Neural cell (in vitro differentiated cells): ENCODE measurements at regions not wholly inside any gene's neighbourhood (a gene's known extent, or its start where the extent isn't known, plus 50 kb on each side); places are given as distances from the start of the nearest gene placed in this dataset.

ENCODE experiments used
- H2AFZ ChIP-seq: fragments of 200-600, 300-800 bp; sonication (generic), shearing (Covaris generic); 2 replicates; pipeline ENCODE4 v1.6.0; 2014; ENCODE audit warnings: low read depth, mild to moderate bottlenecking, antibody characterized with exemption, low read length, moderate library complexity
- H3F3A ChIP-seq: fragments of 200-600 bp; shearing (Covaris generic); 2 replicates; pipeline ENCODE4 v1.6.1; 2016; ENCODE audit warnings: mild to moderate bottlenecking, moderate library complexity, mixed read lengths, antibody characterized with exemption, low read length; ENCODE audit not compliant: insufficient read depth, poor library complexity, severe bottlenecking
- H3K27ac ChIP-seq: fragments of 200-600, 300-800 bp; sonication (generic), shearing (Covaris generic); 2 replicates; pipeline ENCODE4 v1.5.1; 2014; ENCODE audit warnings: mild to moderate bottlenecking, low read length, moderate library complexity
- H3K27me3 ChIP-seq: fragments of 300-800, 200-600 bp; sonication (generic), shearing (Covaris generic); 2 replicates; pipeline ENCODE4 v1.6.0; 2014; ENCODE audit warnings: mild to moderate bottlenecking, low read depth, low read length, moderate library complexity; ENCODE audit not compliant: insufficient read depth
- H3K36me3 ChIP-seq: fragments of 300-800, 200-600 bp; sonication (generic), shearing (Covaris generic); 2 replicates; pipeline ENCODE4 v1.5.1; 2014; ENCODE audit warnings: mild to moderate bottlenecking, antibody characterized with exemption, low read length, moderate library complexity; ENCODE audit not compliant: insufficient read depth
- H3K4me2 ChIP-seq: fragments of 300-800, 200-600 bp; sonication (generic), shearing (Covaris generic); 2 replicates; pipeline ENCODE4 v1.6.0; 2014; ENCODE audit warnings: mild to moderate bottlenecking, low read length
- H3K4me3 ChIP-seq: fragments of 300-800, 200-600 bp; sonication (generic), shearing (Covaris generic); 2 replicates; pipeline ENCODE4 v1.5.1; 2014; ENCODE audit warnings: mild to moderate bottlenecking, low read length, moderate library complexity
- H3K79me2 ChIP-seq: fragments of 200-600 bp; shearing (Covaris generic); replicated peaks from 2 replicates; pipeline ENCODE4 v1.6.0; 2014; ENCODE audit warnings: mild to moderate bottlenecking, low read length, moderate library complexity; ENCODE audit not compliant: insufficient read depth
- H3K9ac ChIP-seq: fragments of 300-800, 200-600 bp; sonication (generic), shearing (Covaris generic); 2 replicates; pipeline ENCODE4 v1.6.1; 2016; ENCODE audit warnings: mild to moderate bottlenecking, low read length, mixed read lengths
- H3K9me2 ChIP-seq: fragments of 200-600 bp; shearing (Covaris generic); 2 replicates; pipeline ENCODE4 v1.6.1; 2016; ENCODE audit warnings: mild to moderate bottlenecking, low read length, mixed read lengths; ENCODE audit not compliant: insufficient read depth
- H3K9me3 ChIP-seq: fragments of 200-600, 300-800 bp; sonication (generic), shearing (Covaris generic); 2 replicates; pipeline ENCODE4 v1.6.1; 2016; ENCODE audit warnings: mild to moderate bottlenecking, mixed run types, low read length, moderate library complexity, mixed read lengths
- H4K20me1 ChIP-seq: fragments of 200-600 bp; shearing (Covaris generic); 2 replicates; pipeline ENCODE4 v1.6.1; 2016; ENCODE audit warnings: mild to moderate bottlenecking, mixed run types; ENCODE audit not compliant: insufficient read depth
- EP300 ChIP-seq: fragments of 450-650 bp; conservative IDR thresholded peaks from 2 replicates; pipeline ENCODE4 v1.6.1; 2014; ENCODE audit warnings: antibody characterized with exemption, mild to moderate bottlenecking, moderate library complexity; ENCODE audit not compliant: poor library complexity, severe bottlenecking
- EZH2 ChIP-seq: fragments of 200-600, 300-800 bp; shearing (Covaris generic), sonication (generic); IDR thresholded peaks from 2 replicates; pipeline ENCODE4 v1.6.1; 2014; ENCODE audit warnings: antibody characterized with exemption, low read length, borderline replicate concordance, mild to moderate bottlenecking; ENCODE audit not compliant: insufficient read depth, poor library complexity, severe bottlenecking
- MXI1 ChIP-seq: fragments of 450-650 bp; conservative IDR thresholded peaks from 2 replicates; pipeline ENCODE4 v1.6.1; 2014; ENCODE audit warnings: antibody characterized with exemption, mild to moderate bottlenecking; ENCODE audit not compliant: poor library complexity, severe bottlenecking
- POLR2AphosphoS5 ChIP-seq: IDR thresholded peaks from 2 replicates; pipeline ENCODE4 v1.6.1; 2012
- RAD21 ChIP-seq: fragments of 450-650 bp; conservative IDR thresholded peaks from 2 replicates; pipeline ENCODE4 v1.6.1; 2014; ENCODE audit warnings: antibody characterized with exemption, mild to moderate bottlenecking, moderate library complexity
- SMC3 ChIP-seq: fragments of 450-650 bp; conservative IDR thresholded peaks from 2 replicates; pipeline ENCODE4 v1.6.1; 2014; ENCODE audit warnings: antibody characterized with exemption, mild to moderate bottlenecking, moderate library complexity; ENCODE audit not compliant: poor library complexity
- TAF1 ChIP-seq: IDR thresholded peaks from 2 replicates; pipeline ENCODE4 v1.6.1; 2012; ENCODE audit warnings: low read depth
- TF ChIP-seq, protein P1 (sequence below): fragments of 450-650 bp; IDR thresholded peaks from 2 replicates; pipeline ENCODE4 v1.5.1; 2014; ENCODE audit warnings: antibody characterized with exemption, mild to moderate bottlenecking, moderate library complexity; ENCODE audit not compliant: poor library complexity, severe bottlenecking
- TF ChIP-seq, protein P2 (sequence below): IDR thresholded peaks from 2 replicates; pipeline ENCODE4 v1.6.1; 2012; ENCODE audit warnings: borderline replicate concordance

DNA sequence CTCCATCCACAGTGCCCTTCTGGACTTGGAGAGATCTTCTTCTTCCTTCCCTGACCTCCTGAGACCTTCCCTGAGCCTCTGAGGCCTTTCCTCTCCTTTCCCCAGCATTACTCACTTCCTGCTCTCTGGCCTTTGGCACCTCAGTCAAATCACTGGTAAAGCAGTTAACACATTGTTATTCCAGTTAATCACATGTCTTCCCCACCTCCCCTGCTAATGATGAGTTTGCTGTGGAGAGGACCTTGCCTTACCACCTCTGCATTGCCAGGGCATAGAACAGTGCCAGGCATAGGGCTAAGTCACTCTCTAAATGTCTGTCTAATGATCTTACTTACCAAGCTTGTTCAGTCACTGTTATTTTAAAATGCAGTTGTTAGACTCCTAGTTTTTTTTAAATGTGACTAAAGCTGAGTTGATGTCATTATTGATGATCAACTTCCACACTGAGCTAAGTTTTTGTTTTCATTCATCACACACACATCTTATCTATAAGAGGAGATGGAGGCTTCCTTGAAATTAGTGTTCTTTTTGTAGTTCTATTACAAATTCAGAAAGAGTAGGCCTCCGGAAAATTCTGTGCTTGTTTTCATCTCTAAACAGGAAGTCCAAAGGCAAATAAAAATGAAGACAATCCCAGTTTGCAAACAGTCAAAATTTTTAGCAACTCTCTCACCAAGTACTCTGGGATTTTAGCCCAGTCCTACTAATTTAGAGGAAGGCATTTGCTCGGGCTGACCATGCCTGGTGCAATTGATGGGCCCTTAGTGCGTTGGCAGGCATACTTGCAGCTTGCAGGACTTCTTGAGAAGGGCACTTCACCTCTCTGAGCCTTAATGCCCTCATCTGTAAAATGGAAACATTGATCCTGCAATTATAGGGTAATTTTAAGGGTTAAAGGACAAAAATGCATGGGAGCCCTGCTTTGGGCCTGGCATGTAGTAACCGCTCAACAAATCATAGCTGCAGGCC, 113.7 kb upstream of the SPRED2 start:
- Histone ChIP-seq H3K27me3 (no peaks in the 10 kb centered on the region), H3K9me3 (no peaks in the 10 kb centered on the region), H3K9me2 (no peaks in the 10 kb centered on the region), H3F3A (no peaks in the 10 kb centered on the region), H3K79me2 (no peaks in the 10 kb centered on the region), H3K4me2 (no peak overlapping the region), H2AFZ (no peak overlapping the region), H3K36me3 (no peaks in the 10 kb centered on the region), H3K9ac (no peak overlapping the region), H3K27ac (no peak overlapping the region), H3K4me3 (no peak overlapping the region), H4K20me1 (no peaks in the 10 kb centered on the region)
- no peak for TF ChIP-seq MXI1
- no peak for TF ChIP-seq EP300
- TF ChIP-seq POLR2AphosphoS5 = no peak
- TF ChIP-seq, protein P1, sequence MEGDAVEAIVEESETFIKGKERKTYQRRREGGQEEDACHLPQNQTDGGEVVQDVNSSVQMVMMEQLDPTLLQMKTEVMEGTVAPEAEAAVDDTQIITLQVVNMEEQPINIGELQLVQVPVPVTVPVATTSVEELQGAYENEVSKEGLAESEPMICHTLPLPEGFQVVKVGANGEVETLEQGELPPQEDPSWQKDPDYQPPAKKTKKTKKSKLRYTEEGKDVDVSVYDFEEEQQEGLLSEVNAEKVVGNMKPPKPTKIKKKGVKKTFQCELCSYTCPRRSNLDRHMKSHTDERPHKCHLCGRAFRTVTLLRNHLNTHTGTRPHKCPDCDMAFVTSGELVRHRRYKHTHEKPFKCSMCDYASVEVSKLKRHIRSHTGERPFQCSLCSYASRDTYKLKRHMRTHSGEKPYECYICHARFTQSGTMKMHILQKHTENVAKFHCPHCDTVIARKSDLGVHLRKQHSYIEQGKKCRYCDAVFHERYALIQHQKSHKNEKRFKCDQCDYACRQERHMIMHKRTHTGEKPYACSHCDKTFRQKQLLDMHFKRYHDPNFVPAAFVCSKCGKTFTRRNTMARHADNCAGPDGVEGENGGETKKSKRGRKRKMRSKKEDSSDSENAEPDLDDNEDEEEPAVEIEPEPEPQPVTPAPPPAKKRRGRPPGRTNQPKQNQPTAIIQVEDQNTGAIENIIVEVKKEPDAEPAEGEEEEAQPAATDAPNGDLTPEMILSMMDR = no peak
- TF ChIP-seq TAF1 = no peak
- TF ChIP-seq EZH2 = no peak
- no peak for TF ChIP-seq RAD21

DNA sequence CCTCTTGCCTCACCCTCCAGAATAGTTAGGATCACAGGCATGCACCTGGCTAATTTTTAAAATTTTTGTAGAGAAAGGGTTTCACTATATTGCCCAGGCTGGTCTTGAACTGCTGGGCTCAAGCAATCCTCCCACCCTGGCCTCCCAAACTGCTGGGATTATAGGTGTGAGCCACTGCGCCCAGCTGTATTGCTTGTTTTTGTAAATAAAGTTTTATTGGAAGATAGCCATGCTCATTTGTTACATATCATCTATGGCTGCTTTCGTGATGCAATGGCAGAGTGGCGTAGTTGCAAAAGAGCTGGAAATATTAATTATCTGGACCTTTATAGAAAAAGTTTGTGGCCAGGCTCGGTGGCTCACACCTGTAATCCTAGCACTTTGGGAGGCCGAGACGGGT, 109.4 kb upstream of the SPRED2 start:
- TF ChIP-seq, protein P2, sequence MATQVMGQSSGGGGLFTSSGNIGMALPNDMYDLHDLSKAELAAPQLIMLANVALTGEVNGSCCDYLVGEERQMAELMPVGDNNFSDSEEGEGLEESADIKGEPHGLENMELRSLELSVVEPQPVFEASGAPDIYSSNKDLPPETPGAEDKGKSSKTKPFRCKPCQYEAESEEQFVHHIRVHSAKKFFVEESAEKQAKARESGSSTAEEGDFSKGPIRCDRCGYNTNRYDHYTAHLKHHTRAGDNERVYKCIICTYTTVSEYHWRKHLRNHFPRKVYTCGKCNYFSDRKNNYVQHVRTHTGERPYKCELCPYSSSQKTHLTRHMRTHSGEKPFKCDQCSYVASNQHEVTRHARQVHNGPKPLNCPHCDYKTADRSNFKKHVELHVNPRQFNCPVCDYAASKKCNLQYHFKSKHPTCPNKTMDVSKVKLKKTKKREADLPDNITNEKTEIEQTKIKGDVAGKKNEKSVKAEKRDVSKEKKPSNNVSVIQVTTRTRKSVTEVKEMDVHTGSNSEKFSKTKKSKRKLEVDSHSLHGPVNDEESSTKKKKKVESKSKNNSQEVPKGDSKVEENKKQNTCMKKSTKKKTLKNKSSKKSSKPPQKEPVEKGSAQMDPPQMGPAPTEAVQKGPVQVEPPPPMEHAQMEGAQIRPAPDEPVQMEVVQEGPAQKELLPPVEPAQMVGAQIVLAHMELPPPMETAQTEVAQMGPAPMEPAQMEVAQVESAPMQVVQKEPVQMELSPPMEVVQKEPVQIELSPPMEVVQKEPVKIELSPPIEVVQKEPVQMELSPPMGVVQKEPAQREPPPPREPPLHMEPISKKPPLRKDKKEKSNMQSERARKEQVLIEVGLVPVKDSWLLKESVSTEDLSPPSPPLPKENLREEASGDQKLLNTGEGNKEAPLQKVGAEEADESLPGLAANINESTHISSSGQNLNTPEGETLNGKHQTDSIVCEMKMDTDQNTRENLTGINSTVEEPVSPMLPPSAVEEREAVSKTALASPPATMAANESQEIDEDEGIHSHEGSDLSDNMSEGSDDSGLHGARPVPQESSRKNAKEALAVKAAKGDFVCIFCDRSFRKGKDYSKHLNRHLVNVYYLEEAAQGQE = no peak
- TF ChIP-seq MXI1 (no peak), SMC3 (no peak), TAF1 (no peak), EZH2 (no peak), RAD21 (no peak), EP300 (no peak), POLR2AphosphoS5 (no peak)
- TF ChIP-seq, protein P1 = no peak
- Histone ChIP-seq H3K4me3 (no peak overlapping the region), H3K27me3 (no peaks in the 10 kb centered on the region), H3K4me2 (no peak overlapping the region), H3K9me2 (no peaks in the 10 kb centered on the region), H2AFZ (no peak overlapping the region), H3K9me3 (no peaks in the 10 kb centered on the region), H3K9ac (no peak overlapping the region), H3K27ac (no peak overlapping the region), H3K79me2 (no peaks in the 10 kb centered on the region), H4K20me1 (no peaks in the 10 kb centered on the region), H3K36me3 (no peaks in the 10 kb centered on the region), H3F3A (no peaks in the 10 kb centered on the region)
